Gastrocnemius medialis (tissue), 4 donors: ENCODE measurements at regions not wholly inside any gene's neighbourhood (a gene's known extent, or its start where the extent isn't known, plus 50 kb on each side); places are given as distances from the start of the nearest gene placed in this dataset.

Source experiments
- ATAC-seq, 2 donors: fragments of 150-250 bp; one replicate each; pipeline ENCODE4 v1.9.1; 2016
- DNase-seq, 2 donors: peaks; one replicate each; pipeline ENCODE4 v3.0.0-alpha.2; 2019
- H3K27ac ChIP-seq, 4 donors: fragments of 200-600 bp; sonication (generic); 1 replicate in 1 of 4; 2 replicates in 3 of 4; pipeline ENCODE4 v1.5.1; 2016 to 2018; ENCODE audit warnings: mild to moderate bottlenecking in 2 of 4, moderate library complexity in 1 of 4
- H3K27me3 ChIP-seq, 3 donors: fragments of 200-600 bp; sonication (generic) in 2 of 3; 1 replicate in 1 of 3; 2 replicates in 2 of 3; pipeline versions ENCODE4 v1.5.1 to v1.6.0; 2016 to 2019; ENCODE audit warnings: mild to moderate bottlenecking in 1 of 3, moderate library complexity in 1 of 3
- H3K36me3 ChIP-seq, 2 donors: fragments of 200-600 bp; sonication (generic) in 1 of 2; one replicate each; pipeline ENCODE4 v1.5.1; 2017 to 2018
- H3K4me1 ChIP-seq, 2 donors: fragments of 200-600 bp; sonication (generic) in 1 of 2; one replicate each; pipeline ENCODE4 v1.5.1; 2016 to 2017; ENCODE audit warnings: mild to moderate bottlenecking in 2 of 2
- H3K4me3 ChIP-seq, 4 donors: fragments of 200-600 bp; sonication (generic) in 3 of 4; 1 replicate in 1 of 4; 2 replicates in 3 of 4; pipeline ENCODE4 v1.5.1; 2016 to 2019; ENCODE audit warnings: mild to moderate bottlenecking in 2 of 4
- H3K9me3 ChIP-seq, 3 donors: fragments of 200-600 bp; sonication (generic) in 2 of 3; 1 replicate in 1 of 3; 2 replicates in 2 of 3; pipeline ENCODE4 v1.5.1; 2016 to 2019
- POLR2A ChIP-seq, 2 donors: fragments of 450-650 bp; IDR thresholded peaks; one replicate each; pipeline ENCODE4 v1.6.1; 2017; ENCODE audit warnings: antibody characterized with exemption in 2 of 2, mild to moderate bottlenecking in 2 of 2, moderate library complexity in 2 of 2
- in situ Hi-C, 4 donors: fragments of 200-750 bp; cut with MboI; loops; one replicate each; pipeline versions ENCODE4 v1.15.0 to v1.8.0; 2017; ENCODE audit warnings: low sequenced_read_pairs in 4 of 4
- intact Hi-C: fragments of 100-400 bp; cut with DNase I; formaldehyde crosslinking; loops from one replicate; pipeline ENCODE4 v1.15.1; 2023; ENCODE audit warnings: low total_unique reads
- TF ChIP-seq, protein P1 (sequence below), 5 experiments: fragments of 450-650 bp in 3 of 5; fragments of 200-600 bp in 2 of 5; sonication (generic) in 2 of 5; IDR thresholded peaks in 4 of 5; conservative IDR thresholded peaks in 1 of 5; 1 replicate in 4 of 5; 2 replicates in 1 of 5; pipeline ENCODE4 v1.5.1; 2016 to 2019; ENCODE audit warnings: antibody characterized with exemption in 5 of 5, mild to moderate bottlenecking in 3 of 5, moderate library complexity in 3 of 5

DNA sequence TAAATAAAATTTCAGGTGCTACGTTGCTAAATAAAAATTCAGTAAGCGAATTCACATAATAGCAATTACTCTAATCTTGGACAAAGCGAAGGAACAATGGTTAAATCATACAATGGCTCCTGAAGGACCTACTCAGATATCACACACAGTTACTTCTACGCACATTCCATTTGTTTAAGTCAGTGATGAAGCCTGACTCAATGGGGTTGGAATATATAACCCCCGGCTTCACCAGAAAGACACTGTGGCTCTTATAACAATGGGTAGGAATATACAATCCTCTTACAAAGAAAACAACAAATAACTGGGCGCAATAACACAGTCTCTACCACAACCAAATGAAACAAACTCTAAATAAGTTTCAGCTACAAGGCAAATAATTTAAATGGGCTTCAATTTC lies 349.5 kb downstream of the IRS1 start:
- Histone ChIP-seq H3K9me3 (no peaks in the 10 kb centered on the region), H3K27me3 (no peaks in the 10 kb centered on the region), H3K4me3 (no peak overlapping the region), H3K27ac (no peak overlapping the region), H3K36me3 (no peaks in the 10 kb centered on the region), H3K4me1 (peaks cover 21 to 22% of the 10 kb centered on the region in 2 donors)
- intact Hi-C loops (no loop called here), in situ Hi-C loops (no loop called here)
- TF ChIP-seq POLR2A (IDR thresholded peaks at IDR 0.05) = no peak
- TF ChIP-seq, protein P1, sequence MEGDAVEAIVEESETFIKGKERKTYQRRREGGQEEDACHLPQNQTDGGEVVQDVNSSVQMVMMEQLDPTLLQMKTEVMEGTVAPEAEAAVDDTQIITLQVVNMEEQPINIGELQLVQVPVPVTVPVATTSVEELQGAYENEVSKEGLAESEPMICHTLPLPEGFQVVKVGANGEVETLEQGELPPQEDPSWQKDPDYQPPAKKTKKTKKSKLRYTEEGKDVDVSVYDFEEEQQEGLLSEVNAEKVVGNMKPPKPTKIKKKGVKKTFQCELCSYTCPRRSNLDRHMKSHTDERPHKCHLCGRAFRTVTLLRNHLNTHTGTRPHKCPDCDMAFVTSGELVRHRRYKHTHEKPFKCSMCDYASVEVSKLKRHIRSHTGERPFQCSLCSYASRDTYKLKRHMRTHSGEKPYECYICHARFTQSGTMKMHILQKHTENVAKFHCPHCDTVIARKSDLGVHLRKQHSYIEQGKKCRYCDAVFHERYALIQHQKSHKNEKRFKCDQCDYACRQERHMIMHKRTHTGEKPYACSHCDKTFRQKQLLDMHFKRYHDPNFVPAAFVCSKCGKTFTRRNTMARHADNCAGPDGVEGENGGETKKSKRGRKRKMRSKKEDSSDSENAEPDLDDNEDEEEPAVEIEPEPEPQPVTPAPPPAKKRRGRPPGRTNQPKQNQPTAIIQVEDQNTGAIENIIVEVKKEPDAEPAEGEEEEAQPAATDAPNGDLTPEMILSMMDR (IDR thresholded peaks at IDR 0.05 in 4 of 5, conservative IDR thresholded peaks at IDR 0.05 in 1 of 5) = no peak
- no peak for DNase-seq
- ATAC-seq = no peak

DNA sequence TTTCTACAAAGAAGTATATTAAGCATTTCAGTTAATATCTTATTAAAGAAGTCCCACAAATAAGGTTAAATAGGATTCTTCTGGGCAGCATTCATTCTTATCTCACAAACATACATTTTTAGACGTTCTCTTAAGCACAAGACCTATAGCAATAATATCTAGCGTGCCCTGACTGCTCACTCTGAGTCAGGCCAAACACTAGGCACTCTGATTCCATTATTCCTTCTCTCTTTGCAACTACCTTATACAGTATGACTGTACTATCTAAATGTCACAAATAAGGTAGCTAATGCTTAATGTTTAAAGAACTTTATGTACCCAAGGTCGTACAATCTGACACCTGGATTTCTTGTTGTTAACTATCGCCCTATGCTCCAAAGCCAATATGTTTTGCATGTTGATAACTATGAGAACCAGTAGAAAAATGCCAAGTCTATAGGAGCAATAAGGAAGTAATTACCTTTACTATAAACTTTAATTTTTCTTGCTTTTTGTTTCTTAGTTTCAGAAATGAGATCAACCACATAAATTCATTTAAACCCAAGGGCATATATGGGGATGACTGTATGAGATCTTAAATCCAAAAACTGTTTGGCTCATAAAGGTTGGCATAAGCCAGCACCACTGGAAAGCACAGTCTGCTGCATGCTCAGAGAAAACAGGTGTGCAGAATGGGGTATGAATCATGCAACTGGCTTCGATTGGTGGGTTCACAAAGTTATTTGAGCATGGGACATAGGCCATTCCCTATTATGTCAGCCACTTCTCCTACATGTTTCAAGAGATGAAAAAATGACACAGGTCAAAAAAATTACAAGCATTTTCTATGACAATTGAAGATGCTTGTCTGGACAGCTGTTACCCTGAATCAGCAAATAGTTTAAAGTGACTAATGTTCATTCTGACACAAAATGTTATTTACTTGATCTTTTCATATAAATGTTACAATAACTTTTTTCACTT lies 352.0 kb downstream of the IRS1 start:
- Histone ChIP-seq H3K4me3 (no peak overlapping the region), H3K27ac (peak overlapping the region; percentile 24 to 38 (median 32)), H3K36me3 (no peaks in the 10 kb centered on the region), H3K4me1 (peaks cover 21 to 22% of the 10 kb centered on the region in 2 donors), H3K27me3 (no peaks in the 10 kb centered on the region), H3K9me3 (no peaks in the 10 kb centered on the region)
- ATAC-seq = peak in 1 of 2 donors; percentile 64
- no peak for TF ChIP-seq POLR2A (IDR thresholded peaks at IDR 0.05)
- TF ChIP-seq, protein P1 (IDR thresholded peaks at IDR 0.05 in 4 of 5, conservative IDR thresholded peaks at IDR 0.05 in 1 of 5) = no peak
- no peak for DNase-seq
- intact Hi-C loops (loop anchor here (5.0 kb wide), 1 partner anchor 350 kb away; the partner anchor contains the start of gene IRS1), in situ Hi-C loops (no loop called here)

DNA sequence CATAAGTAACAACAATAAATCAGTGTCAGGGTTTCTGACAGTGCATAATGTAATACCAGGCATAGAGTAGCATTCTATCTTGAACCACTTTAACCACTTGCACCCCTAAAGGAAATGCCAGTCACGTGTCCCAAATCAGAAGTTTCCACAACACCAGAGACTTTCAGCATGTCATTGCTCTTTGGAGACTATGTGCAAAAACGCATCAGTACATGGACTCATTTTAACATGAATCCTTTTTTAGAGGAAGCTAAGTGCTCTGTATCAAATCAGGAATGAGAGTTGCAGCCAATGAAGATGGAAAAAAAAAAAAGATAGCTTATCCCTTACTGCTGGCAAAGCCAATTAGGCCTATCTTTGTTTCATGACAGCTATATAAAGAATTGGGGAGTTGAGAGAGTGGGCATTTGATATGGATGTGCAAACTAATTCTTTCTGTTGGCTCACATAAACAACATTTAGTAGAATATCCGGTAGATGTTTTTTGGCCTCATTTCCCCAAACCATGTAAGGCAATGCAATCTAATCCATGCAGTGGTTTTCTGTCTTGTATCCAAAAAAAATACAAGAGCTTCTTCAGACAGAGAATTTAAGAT lies 353.1 kb downstream of the IRS1 start:
- no peak overlapping the region for H3K4me3 ChIP-seq
- in situ Hi-C loops (no loop called here), intact Hi-C loops (loop anchor here (5.0 kb wide), 1 partner anchor 351 kb away; the partner anchor contains the start of gene IRS1)
- H3K27ac ChIP-seq = peak overlapping the region; percentile 24 to 50 (median 38)
- peaks cover 21 to 22% of the 10 kb centered on the region in 2 donors for H3K4me1 ChIP-seq
- H3K27me3 ChIP-seq = no peaks in the 10 kb centered on the region
- ATAC-seq = peak; percentile 44 to 63
- no peak for TF ChIP-seq POLR2A (IDR thresholded peaks at IDR 0.05)
- TF ChIP-seq, protein P1 (IDR thresholded peaks at IDR 0.05 in 4 of 5, conservative IDR thresholded peaks at IDR 0.05 in 1 of 5) = no peak
- H3K36me3 ChIP-seq = no peaks in the 10 kb centered on the region
- DNase-seq = no peak
- H3K9me3 ChIP-seq = no peaks in the 10 kb centered on the region

DNA sequence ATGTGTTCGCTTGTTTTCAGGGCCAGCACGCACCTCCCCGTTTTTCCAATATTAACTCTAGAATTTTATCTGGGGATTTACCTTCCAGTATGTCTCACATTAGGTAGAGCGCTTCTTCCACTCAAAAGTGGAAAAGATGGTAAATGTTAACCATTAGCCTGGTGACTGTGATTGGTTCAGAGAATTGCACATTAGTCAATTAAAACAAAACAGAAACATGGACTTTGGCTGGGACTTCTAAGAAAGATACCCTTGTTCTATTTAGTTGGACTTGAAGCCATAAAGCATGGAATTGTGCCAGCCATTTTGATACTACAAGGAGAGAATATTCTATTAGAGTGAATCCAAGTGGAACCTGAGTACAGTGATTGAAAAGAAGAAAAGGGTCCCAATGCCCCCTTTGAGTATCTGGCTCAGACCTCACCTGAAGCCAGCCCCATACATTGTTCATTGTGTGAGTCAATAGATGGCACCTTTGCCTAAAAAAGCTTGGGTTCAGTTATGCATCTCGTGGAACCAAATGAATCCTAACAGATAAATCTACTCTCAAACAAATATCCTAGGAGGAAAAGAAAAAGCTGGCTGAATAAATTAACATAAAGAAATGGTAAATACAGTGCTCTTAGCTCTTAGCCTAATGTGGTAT lies 354.3 kb downstream of the IRS1 start:
- Histone ChIP-seq H3K4me1 (peaks cover 21 to 22% of the 10 kb centered on the region in 2 donors), H3K9me3 (no peaks in the 10 kb centered on the region), H3K36me3 (no peaks in the 10 kb centered on the region), H3K4me3 (no peak overlapping the region), H3K27ac (peak overlapping the region in 1 of 4 donors; percentile 24), H3K27me3 (no peaks in the 10 kb centered on the region)
- TF ChIP-seq, protein P1 (IDR thresholded peaks at IDR 0.05 in 4 of 5, conservative IDR thresholded peaks at IDR 0.05 in 1 of 5) = no peak
- TF ChIP-seq POLR2A (IDR thresholded peaks at IDR 0.05) = no peak
- ATAC-seq = no peak
- in situ Hi-C loops = no loop called here
- intact Hi-C loops = loop anchor here (5.0 kb wide), 1 partner anchor 352 kb away; the partner anchor contains the start of gene IRS1
- DNase-seq = no peak
